ENCODE measurements at regions not wholly inside any gene's neighbourhood (a gene's known extent, or its start where the extent isn't known, plus 50 kb on each side); places are given as distances from the start of the nearest gene placed in this dataset.

DNA sequence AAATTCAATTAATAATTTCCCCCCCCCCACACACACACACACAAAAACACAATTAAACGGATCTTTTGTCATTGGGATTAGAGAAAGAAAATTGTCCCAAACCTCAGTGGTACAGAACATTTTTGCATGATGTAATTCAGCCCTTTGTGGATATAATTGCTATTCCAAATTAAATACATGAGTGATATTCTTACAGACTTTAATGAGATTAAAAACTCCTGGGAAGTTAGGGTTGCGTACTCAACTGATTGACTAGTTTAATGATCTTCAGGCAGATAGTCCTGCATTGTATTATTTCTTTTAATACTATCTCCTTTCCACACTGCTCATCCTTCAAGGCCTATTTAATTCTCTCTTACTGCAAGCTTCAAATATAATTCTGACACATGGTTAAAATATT is 711.8 kb upstream of the LRFN5 start:
- POLR2A ChIA-PET (ENCODE audit: unreplicated experiment) = no interaction called here

DNA sequence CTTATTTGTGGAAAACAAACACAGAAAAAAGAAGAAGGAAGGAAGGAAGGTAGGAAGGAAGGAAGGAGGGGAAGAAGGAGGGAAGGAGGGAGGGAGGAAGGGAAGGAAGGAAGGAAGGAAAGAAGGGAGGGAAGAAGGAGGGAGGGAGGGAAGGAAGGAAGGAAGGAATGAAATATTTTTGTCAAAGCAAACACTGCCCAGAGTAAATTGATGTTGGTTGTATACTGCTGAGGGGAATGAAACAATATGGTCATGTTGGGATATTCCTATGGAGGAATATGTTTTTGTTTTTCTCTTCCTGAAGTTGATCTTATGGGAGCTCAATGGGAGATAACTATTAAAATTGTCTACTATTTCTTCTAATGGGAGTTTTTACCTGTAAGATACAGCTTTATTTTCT is 717.5 kb upstream of the LRFN5 start:
- H3K36me3 ChIP-seq (ENCODE audit: low read depth, low read length) = no peaks in the 10 kb centered on the region
- H2AFZ ChIP-seq (ENCODE audit: low read length) = no peak overlapping the region
- H4K20me1 ChIP-seq (ENCODE audit: low read length) = no peaks in the 10 kb centered on the region
- H3K4me3 ChIP-seq (ENCODE audit: low read length) = no peak overlapping the region
- no peaks in the 10 kb centered on the region for H3K9me3 ChIP-seq (ENCODE audit: low read length)
- no peaks in the 10 kb centered on the region for H3K4me1 ChIP-seq (ENCODE audit: insufficient read depth, low read length)
- no peak overlapping the region for H3K9ac ChIP-seq (ENCODE audit: low read length)
- no peak for ATAC-seq
- H3K4me2 ChIP-seq (ENCODE audit: low read length) = no peak overlapping the region
- DNase-seq = no peak
- H3K79me2 ChIP-seq (ENCODE audit: low read length) = no peaks in the 10 kb centered on the region
- BruUV-seq (replicated peaks) = no TSS peak
- TF ChIP-seq EZH2 (IDR thresholded peaks at IDR 0.05; ENCODE audit: low read length, unreplicated experiment) (no peak), EZH2phosphoT487 (IDR thresholded peaks at IDR 0.05; ENCODE audit: borderline replicate concordance, low read length) (no peak)
- TF ChIP-seq, protein P1, sequence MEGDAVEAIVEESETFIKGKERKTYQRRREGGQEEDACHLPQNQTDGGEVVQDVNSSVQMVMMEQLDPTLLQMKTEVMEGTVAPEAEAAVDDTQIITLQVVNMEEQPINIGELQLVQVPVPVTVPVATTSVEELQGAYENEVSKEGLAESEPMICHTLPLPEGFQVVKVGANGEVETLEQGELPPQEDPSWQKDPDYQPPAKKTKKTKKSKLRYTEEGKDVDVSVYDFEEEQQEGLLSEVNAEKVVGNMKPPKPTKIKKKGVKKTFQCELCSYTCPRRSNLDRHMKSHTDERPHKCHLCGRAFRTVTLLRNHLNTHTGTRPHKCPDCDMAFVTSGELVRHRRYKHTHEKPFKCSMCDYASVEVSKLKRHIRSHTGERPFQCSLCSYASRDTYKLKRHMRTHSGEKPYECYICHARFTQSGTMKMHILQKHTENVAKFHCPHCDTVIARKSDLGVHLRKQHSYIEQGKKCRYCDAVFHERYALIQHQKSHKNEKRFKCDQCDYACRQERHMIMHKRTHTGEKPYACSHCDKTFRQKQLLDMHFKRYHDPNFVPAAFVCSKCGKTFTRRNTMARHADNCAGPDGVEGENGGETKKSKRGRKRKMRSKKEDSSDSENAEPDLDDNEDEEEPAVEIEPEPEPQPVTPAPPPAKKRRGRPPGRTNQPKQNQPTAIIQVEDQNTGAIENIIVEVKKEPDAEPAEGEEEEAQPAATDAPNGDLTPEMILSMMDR (conservative IDR thresholded peaks at IDR 0.05; ENCODE audit: low read depth, low read length) = no peak
- ChIA-PET POLR2A (ENCODE audit: unreplicated experiment) (no interaction called here), CTCF (no interaction called here)
- H3K9me2 ChIP-seq (replicated peaks; ENCODE audit: low read length) = no peaks in the 10 kb centered on the region
- no peak overlapping the region for H3K27ac ChIP-seq (ENCODE audit: low read length)
- H3F3A ChIP-seq (ENCODE audit: low read length, unreplicated experiment) = no peaks in the 10 kb centered on the region
- no peaks in the 10 kb centered on the region for H3K27me3 ChIP-seq (ENCODE audit: low read length)
- intact Hi-C loops (cut with micrococcal nuclease) = no loop called here

More for the DNA sequence above, 711.8 kb upstream of the LRFN5 start:
- CTCF ChIA-PET = no interaction called here
- H3K4me2 ChIP-seq (ENCODE audit: low read length) = no peak overlapping the region
- ATAC-seq = no peak
- intact Hi-C loops (cut with micrococcal nuclease) = no loop called here
- no peaks in the 10 kb centered on the region for H4K20me1 ChIP-seq (ENCODE audit: low read length)
- no peak overlapping the region for H3K27ac ChIP-seq (ENCODE audit: low read length)
- H3K36me3 ChIP-seq (ENCODE audit: low read depth, low read length) = no peaks in the 10 kb centered on the region
- no peaks in the 10 kb centered on the region for H3F3A ChIP-seq (ENCODE audit: low read length, unreplicated experiment)
- H3K27me3 ChIP-seq (ENCODE audit: low read length) = no peaks in the 10 kb centered on the region
- H3K4me3 ChIP-seq (ENCODE audit: low read length) = no peak overlapping the region
- BruUV-seq (replicated peaks) = no TSS peak
- H3K79me2 ChIP-seq (ENCODE audit: low read length) = no peaks in the 10 kb centered on the region
- TF ChIP-seq EZH2phosphoT487 (IDR thresholded peaks at IDR 0.05; ENCODE audit: borderline replicate concordance, low read length) = no peak
- no peak for TF ChIP-seq EZH2 (IDR thresholded peaks at IDR 0.05; ENCODE audit: low read length, unreplicated experiment)
- TF ChIP-seq, protein P1 (conservative IDR thresholded peaks at IDR 0.05; ENCODE audit: low read depth, low read length) = no peak
- H3K9ac ChIP-seq (ENCODE audit: low read length) = no peak overlapping the region
- no peaks in the 10 kb centered on the region for H3K4me1 ChIP-seq (ENCODE audit: insufficient read depth, low read length)
- no peaks in the 10 kb centered on the region for H3K9me3 ChIP-seq (ENCODE audit: low read length)
- H3K9me2 ChIP-seq (replicated peaks; ENCODE audit: low read length) = no peaks in the 10 kb centered on the region
- H2AFZ ChIP-seq (ENCODE audit: low read length) = no peak overlapping the region
- DNase-seq = no peak

DNA sequence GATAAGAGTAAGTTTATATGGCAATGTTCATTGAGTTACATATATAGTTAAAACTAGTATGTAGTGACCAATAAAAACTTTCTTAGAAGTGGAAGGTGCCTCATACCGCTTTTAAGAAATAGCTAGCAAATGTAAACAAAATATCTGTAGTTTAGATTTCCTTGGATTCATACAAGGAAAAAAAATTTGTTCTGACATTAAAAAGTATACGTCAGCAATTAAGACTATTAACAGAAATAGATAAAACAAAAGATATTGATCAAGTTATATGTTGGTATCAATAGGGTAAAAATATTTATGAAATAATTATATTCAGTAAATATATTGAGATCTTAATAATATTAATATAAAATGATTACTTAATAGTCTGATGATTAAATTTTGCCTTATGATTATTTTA is 718.8 kb upstream of the LRFN5 start:
- CTCF ChIA-PET = no interaction called here
- H3K4me3 ChIP-seq (ENCODE audit: low read length) = no peak overlapping the region
- TF ChIP-seq EZH2 (IDR thresholded peaks at IDR 0.05; ENCODE audit: low read length, unreplicated experiment) = no peak
- no peak for TF ChIP-seq EZH2phosphoT487 (IDR thresholded peaks at IDR 0.05; ENCODE audit: borderline replicate concordance, low read length)
- TF ChIP-seq, protein P1 (conservative IDR thresholded peaks at IDR 0.05; ENCODE audit: low read depth, low read length) = no peak
- no TSS peak for BruUV-seq (replicated peaks)
- DNase-seq (no peak), ATAC-seq (no peak)
- H3K4me2 ChIP-seq (ENCODE audit: low read length) = no peak overlapping the region
- H3K27ac ChIP-seq (ENCODE audit: low read length) = no peak overlapping the region
- H2AFZ ChIP-seq (ENCODE audit: low read length) = no peak overlapping the region
- H3K79me2 ChIP-seq (ENCODE audit: low read length) = no peaks in the 10 kb centered on the region
- no peaks in the 10 kb centered on the region for H4K20me1 ChIP-seq (ENCODE audit: low read length)
- no peaks in the 10 kb centered on the region for H3K9me2 ChIP-seq (replicated peaks; ENCODE audit: low read length)
- H3K36me3 ChIP-seq (ENCODE audit: low read depth, low read length) = no peaks in the 10 kb centered on the region
- no peaks in the 10 kb centered on the region for H3K9me3 ChIP-seq (ENCODE audit: low read length)
- no peaks in the 10 kb centered on the region for H3F3A ChIP-seq (ENCODE audit: low read length, unreplicated experiment)
- no peaks in the 10 kb centered on the region for H3K4me1 ChIP-seq (ENCODE audit: insufficient read depth, low read length)
- intact Hi-C loops (cut with micrococcal nuclease) = no loop called here
- no peaks in the 10 kb centered on the region for H3K27me3 ChIP-seq (ENCODE audit: low read length)
- POLR2A ChIA-PET (ENCODE audit: unreplicated experiment) = no interaction called here
- H3K9ac ChIP-seq (ENCODE audit: low read length) = no peak overlapping the region
